PC-3 (cell line): ENCODE measurements at regions not wholly inside any gene's neighbourhood (a gene's known extent, or its start where the extent isn't known, plus 50 kb on each side); places are given as distances from the start of the nearest gene placed in this dataset.

Source experiments
- ATAC-seq: fragments of 200-7000 bp; cut with Tn5 transposase; 2 replicates; pipeline ENCODE4 v1.9.1; 2020; ENCODE audit warnings: mild to moderate bottlenecking, moderate library complexity
- BruUV-seq: library from RNA; stranded (reverse); fragments of 400-500 nt; replicated peaks from 2 replicates; lab custom pipeline; 2021; lab: Mats Ljungman, UMichigan
- CTCF ChIA-PET: fragments of 300-600 bp; sonication (Branson Sonifier 250); formaldehyde crosslinking; loops from one replicate; lab custom pipeline; 2022; ENCODE audit warnings: antibody characterized with exemption; lab: Charles Lee
- POLR2A ChIA-PET: fragments of 300-600 bp; sonication (Branson Sonifier 250); formaldehyde crosslinking; loops from one replicate; lab custom pipeline; 2022; ENCODE audit warnings: antibody characterized with exemption; ENCODE audit not compliant: unreplicated experiment; lab: Charles Lee
- DNase-seq: peaks from one replicate; pipeline ENCODE4 v3.0.0-alpha.2; 2015
- H2AFZ ChIP-seq: fragments of 300-600 bp; sonication (generic); 2 replicates; pipeline ENCODE4 v1.6.0; 2016; ENCODE audit warnings: antibody characterized with exemption, low read length
- H3F3A ChIP-seq: fragments of 300-600 bp; sonication (generic); one replicate; pipeline ENCODE4 v1.6.0; 2017; ENCODE audit warnings: antibody characterized with exemption, low read length, control low read depth, mild to moderate bottlenecking; ENCODE audit not compliant: unreplicated experiment
- H3K27ac ChIP-seq: fragments of 300-600 bp; sonication (generic); 2 replicates; pipeline ENCODE4 v1.5.1; 2016; ENCODE audit warnings: mild to moderate bottlenecking, low read length
- H3K27me3 ChIP-seq: fragments of 300-600 bp; sonication (generic); 2 replicates; pipeline ENCODE4 v1.6.1; 2016; ENCODE audit warnings: low read length, mixed read lengths
- H3K36me3 ChIP-seq: fragments of 300-600 bp; sonication (generic); 2 replicates; pipeline ENCODE4 v1.6.1; 2016; ENCODE audit warnings: low read depth, mixed run types, low read length, mixed read lengths
- H3K4me1 ChIP-seq: fragments of 300-600 bp; sonication (generic); 2 replicates; pipeline ENCODE4 v1.5.1; 2016; ENCODE audit warnings: low read length; ENCODE audit not compliant: insufficient read depth
- H3K4me2 ChIP-seq: fragments of 300-600 bp; sonication (generic); 2 replicates; pipeline ENCODE4 v1.6.0; 2016; ENCODE audit warnings: low read length
- H3K4me3 ChIP-seq: fragments of 300-600 bp; sonication (generic); 2 replicates; pipeline ENCODE4 v1.5.1; 2016; ENCODE audit warnings: mild to moderate bottlenecking, low read length, mixed read lengths
- H3K79me2 ChIP-seq: fragments of 300-600 bp; sonication (generic); 2 replicates; pipeline ENCODE4 v1.6.1; 2017; ENCODE audit warnings: low read length, mixed read lengths
- H3K9ac ChIP-seq: fragments of 300-600 bp; sonication (generic); 2 replicates; pipeline ENCODE4 v1.6.0; 2016; ENCODE audit warnings: mild to moderate bottlenecking, low read length
- H3K9me2 ChIP-seq: fragments of 300-600 bp; sonication (generic); replicated peaks from 2 replicates; pipeline ENCODE4 v1.6.1; 2016; ENCODE audit warnings: mixed run types, low read length, mixed read lengths
- H3K9me3 ChIP-seq: fragments of 300-600 bp; sonication (generic); 2 replicates; pipeline ENCODE4 v1.6.1; 2016; ENCODE audit warnings: low read length, mixed read lengths
- H4K20me1 ChIP-seq: fragments of 300-600 bp; sonication (generic); 2 replicates; pipeline ENCODE4 v1.6.1; 2016; ENCODE audit warnings: low read length, mixed read lengths
- EZH2 ChIP-seq: fragments of 300-600 bp; sonication (generic); IDR thresholded peaks from one replicate; pipeline ENCODE4 v1.6.1; 2017; ENCODE audit warnings: antibody characterized with exemption, mild to moderate bottlenecking, low read length; ENCODE audit not compliant: unreplicated experiment
- EZH2phosphoT487 ChIP-seq: fragments of 300-600 bp; sonication (generic); IDR thresholded peaks from 2 replicates; pipeline ENCODE4 v1.6.1; 2018; ENCODE audit warnings: mild to moderate bottlenecking, antibody characterized with exemption, low read length, borderline replicate concordance
- intact Hi-C: fragments of 100-400 bp; cut with micrococcal nuclease; formaldehyde crosslinking; loops from 2 replicates; pipeline ENCODE4 v1.9.0; 2023
- TF ChIP-seq, protein P1 (sequence below): fragments of 300-600 bp; sonication (generic); conservative IDR thresholded peaks from 2 replicates; pipeline ENCODE4 v1.5.1; 2017; ENCODE audit warnings: antibody characterized with exemption, low read depth, mild to moderate bottlenecking, low read length

DNA sequence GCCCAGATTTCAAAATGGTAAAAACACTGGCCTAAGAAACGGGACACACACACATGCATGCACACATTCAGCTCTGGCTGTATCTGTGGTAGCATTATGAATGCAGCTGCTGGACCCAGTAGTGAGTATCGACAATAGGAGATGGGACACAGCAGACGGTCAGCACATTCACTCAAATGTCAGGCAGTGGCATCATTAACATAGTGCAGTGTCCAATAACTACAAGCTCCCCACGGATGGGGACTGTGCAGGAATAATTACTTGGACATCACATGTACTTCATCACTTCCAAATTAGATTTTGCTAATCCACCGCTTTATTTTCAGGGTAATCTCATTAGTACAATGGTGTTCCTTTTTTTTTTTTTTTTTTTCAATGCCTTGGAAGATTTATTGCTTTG is 109.5 kb downstream of the FANCF start:
- no TSS peak for BruUV-seq
- intact Hi-C loops = no loop called here
- Histone ChIP-seq H3K4me3 (no peak overlapping the region), H3F3A (no peaks in the 10 kb centered on the region), H3K4me2 (no peak overlapping the region), H2AFZ (no peak overlapping the region), H3K36me3 (no peaks in the 10 kb centered on the region), H3K9me3 (no peaks in the 10 kb centered on the region), H3K27ac (no peak overlapping the region), H4K20me1 (no peaks in the 10 kb centered on the region), H3K9ac (no peak overlapping the region), H3K79me2 (no peaks in the 10 kb centered on the region), H3K4me1 (no peaks in the 10 kb centered on the region), H3K9me2 (no peaks in the 10 kb centered on the region), H3K27me3 (peaks cover 27% of the 10 kb centered on the region)
- no peak for DNase-seq
- ChIA-PET POLR2A (no interaction called here), CTCF (no interaction called here)
- TF ChIP-seq, protein P1, sequence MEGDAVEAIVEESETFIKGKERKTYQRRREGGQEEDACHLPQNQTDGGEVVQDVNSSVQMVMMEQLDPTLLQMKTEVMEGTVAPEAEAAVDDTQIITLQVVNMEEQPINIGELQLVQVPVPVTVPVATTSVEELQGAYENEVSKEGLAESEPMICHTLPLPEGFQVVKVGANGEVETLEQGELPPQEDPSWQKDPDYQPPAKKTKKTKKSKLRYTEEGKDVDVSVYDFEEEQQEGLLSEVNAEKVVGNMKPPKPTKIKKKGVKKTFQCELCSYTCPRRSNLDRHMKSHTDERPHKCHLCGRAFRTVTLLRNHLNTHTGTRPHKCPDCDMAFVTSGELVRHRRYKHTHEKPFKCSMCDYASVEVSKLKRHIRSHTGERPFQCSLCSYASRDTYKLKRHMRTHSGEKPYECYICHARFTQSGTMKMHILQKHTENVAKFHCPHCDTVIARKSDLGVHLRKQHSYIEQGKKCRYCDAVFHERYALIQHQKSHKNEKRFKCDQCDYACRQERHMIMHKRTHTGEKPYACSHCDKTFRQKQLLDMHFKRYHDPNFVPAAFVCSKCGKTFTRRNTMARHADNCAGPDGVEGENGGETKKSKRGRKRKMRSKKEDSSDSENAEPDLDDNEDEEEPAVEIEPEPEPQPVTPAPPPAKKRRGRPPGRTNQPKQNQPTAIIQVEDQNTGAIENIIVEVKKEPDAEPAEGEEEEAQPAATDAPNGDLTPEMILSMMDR = no peak
- TF ChIP-seq EZH2phosphoT487 (no peak), EZH2 (no peak)
- ATAC-seq = no peak

DNA sequence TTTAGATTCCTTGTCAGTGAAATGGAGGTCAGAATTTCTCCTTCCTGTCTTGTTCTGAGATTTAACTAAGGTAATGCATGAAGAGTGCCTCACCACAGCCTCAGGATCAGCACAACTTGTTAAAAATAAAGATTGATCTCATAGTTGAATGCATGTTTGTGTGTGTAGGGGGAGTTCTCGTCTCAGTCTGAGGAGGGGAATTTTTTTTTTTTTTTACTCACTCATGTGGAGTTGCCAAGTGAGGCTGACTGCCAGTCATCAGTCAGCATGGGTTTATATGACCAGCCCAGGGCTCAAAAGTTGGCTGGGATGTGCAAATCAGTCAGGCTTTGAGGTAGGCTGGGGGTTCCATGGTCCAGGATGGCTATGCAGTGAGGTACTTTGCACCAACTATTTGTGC is 113.2 kb downstream of the FANCF start:
- no peak for DNase-seq
- intact Hi-C loops = no loop called here

DNA sequence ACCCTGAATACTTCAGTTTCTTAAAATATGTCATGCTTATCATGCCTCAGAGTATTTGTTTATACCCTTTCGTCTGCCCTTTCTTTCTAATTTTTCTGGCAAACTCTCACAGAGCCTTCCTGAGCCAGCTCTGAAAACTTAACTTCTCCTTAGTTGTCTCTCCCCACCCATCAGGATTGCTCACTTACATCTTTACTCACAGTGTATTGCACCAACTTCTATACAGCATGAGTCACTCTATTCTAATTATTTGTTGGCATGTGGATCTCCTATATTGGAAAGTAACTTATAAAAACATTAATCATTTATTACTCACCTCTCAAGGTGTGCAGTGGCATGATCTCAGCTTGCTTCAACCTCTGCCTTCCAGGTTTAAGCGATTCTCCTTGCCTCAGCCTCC is 114.9 kb downstream of the FANCF start:
- no peak for TF ChIP-seq EZH2
- TF ChIP-seq, protein P1 = no peak
- no peak for TF ChIP-seq EZH2phosphoT487
- Histone ChIP-seq H3K36me3 (no peaks in the 10 kb centered on the region), H3K27me3 (peaks cover 39% of the 10 kb centered on the region), H3F3A (no peaks in the 10 kb centered on the region), H3K79me2 (no peaks in the 10 kb centered on the region), H2AFZ (no peak overlapping the region), H3K4me2 (no peak overlapping the region), H3K9ac (no peak overlapping the region), H3K4me3 (no peak overlapping the region), H3K9me2 (no peaks in the 10 kb centered on the region), H3K9me3 (no peaks in the 10 kb centered on the region), H3K27ac (no peak overlapping the region), H4K20me1 (no peaks in the 10 kb centered on the region), H3K4me1 (peaks cover 5% of the 10 kb centered on the region; the same call in 1 of the 2 replicates)
- CTCF ChIA-PET = no interaction called here
- POLR2A ChIA-PET = interaction anchor here (0.7 kb wide), 1 partner anchor 502 kb away, joined by 3 read pairs; no protein-coding TSS in a partner anchor
- ATAC-seq = peak; percentile 61
- DNase-seq = peak; percentile 60
- BruUV-seq = no TSS peak
- intact Hi-C loops = no loop called here

More for the DNA sequence above, 113.2 kb downstream of the FANCF start:
- no peaks in the 10 kb centered on the region for H3K9me2 ChIP-seq
- no peak for ATAC-seq
- peaks cover 5% of the 10 kb centered on the region; the same call in 1 of the 2 replicates for H3K4me1 ChIP-seq
- BruUV-seq = no TSS peak
- H3F3A ChIP-seq = no peaks in the 10 kb centered on the region
- H3K27me3 ChIP-seq = peaks cover 39% of the 10 kb centered on the region
- H3K36me3 ChIP-seq = no peaks in the 10 kb centered on the region
- H3K9ac ChIP-seq = no peak overlapping the region
- no peak overlapping the region for H3K27ac ChIP-seq
- H2AFZ ChIP-seq = no peak overlapping the region
- no peaks in the 10 kb centered on the region for H3K9me3 ChIP-seq
- ChIA-PET CTCF (no interaction called here), POLR2A (no interaction called here)
- H3K79me2 ChIP-seq = no peaks in the 10 kb centered on the region
- no peak for TF ChIP-seq EZH2
- TF ChIP-seq EZH2phosphoT487 = no peak
- TF ChIP-seq, protein P1 = no peak
- no peak overlapping the region for H3K4me3 ChIP-seq
- H3K4me2 ChIP-seq = no peak overlapping the region
- no peaks in the 10 kb centered on the region for H4K20me1 ChIP-seq
